ENCODE measurements at regions not wholly inside any gene's neighbourhood (a gene's known extent, or its start where the extent isn't known, plus 50 kb on each side); places are given as distances from the start of the nearest gene placed in this dataset.

GRCh38 chr1:91591175-91591974 lies 90.7 kb downstream of the CDC7 start:
- TF ChIP-seq CTCF (IDR thresholded peaks at IDR 0.05) = no peak
- ChIA-PET CTCF (no interaction called here), POLR2A (no interaction called here)
- H3K36me3 Mint-ChIP-seq (ENCODE audit: low read depth) = no peaks in the 10 kb centered on the region
- peaks cover 2% of the 10 kb centered on the region for H3K4me1 Mint-ChIP-seq
- intact Hi-C loops (cut with micrococcal nuclease) = no loop called here
- no peak for DNase-seq
- ATAC-seq (ENCODE audit: low read depth) = no peak
- H3K27ac Mint-ChIP-seq = no peak overlapping the region
- no peaks in the 10 kb centered on the region for H3K9me3 Mint-ChIP-seq
- H3K4me3 Mint-ChIP-seq = no peak overlapping the region
- peaks cover 4% of the 10 kb centered on the region for H3K27me3 Mint-ChIP-seq

GRCh38 chr1:91592716-91593477 lies 92.2 kb downstream of the CDC7 start:
- no peak for ATAC-seq (ENCODE audit: low read depth)
- Mint-ChIP-seq H3K27me3 (peaks cover 4% of the 10 kb centered on the region), H3K27ac (no peak overlapping the region), H3K9me3 (no peaks in the 10 kb centered on the region), H3K4me1 (peaks cover 2% of the 10 kb centered on the region), H3K4me3 (no peak overlapping the region), H3K36me3 (ENCODE audit: low read depth) (no peaks in the 10 kb centered on the region)
- CTCF ChIA-PET = no interaction called here
- POLR2A ChIA-PET = no interaction called here
- no peak for TF ChIP-seq CTCF (IDR thresholded peaks at IDR 0.05)
- no peak for DNase-seq
- intact Hi-C loops (cut with micrococcal nuclease) = no loop called here

DNA sequence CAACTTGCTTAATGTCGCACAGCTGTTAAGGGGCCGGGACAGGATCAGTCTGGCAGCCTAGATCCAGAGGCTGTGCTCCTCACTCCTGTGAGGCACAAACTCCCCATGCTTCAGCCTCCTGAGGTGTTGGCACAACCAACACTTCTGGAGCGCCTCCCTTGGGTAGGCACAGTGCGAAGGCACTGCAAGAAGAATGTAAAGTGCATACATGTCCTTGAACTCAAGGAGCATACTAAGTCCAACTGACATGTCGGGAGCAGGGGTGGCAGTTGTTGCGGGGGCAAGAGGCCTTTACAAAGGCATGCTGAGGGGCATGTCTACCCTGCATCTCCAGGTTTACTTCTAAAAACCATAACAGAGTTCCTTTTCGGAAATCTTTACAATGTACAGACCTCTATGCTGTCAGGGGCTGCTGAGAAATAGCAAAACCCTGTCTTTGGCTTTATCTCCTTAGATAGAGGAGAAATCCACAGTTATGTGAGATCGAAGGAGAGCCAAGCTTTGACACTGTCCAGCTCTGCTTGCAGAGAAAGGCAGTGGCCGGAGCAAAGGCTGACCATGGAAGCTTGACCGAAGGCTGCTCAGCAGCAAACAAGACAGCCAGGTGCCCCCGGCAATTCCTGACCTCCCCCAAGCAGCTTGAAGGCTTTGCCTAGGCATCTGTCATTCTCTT lies 93.9 kb downstream of the CDC7 start:
- peaks cover 2% of the 10 kb centered on the region for H3K4me1 Mint-ChIP-seq
- H3K27me3 Mint-ChIP-seq = peaks cover 4% of the 10 kb centered on the region
- H3K36me3 Mint-ChIP-seq (ENCODE audit: low read depth) = no peaks in the 10 kb centered on the region
- no peak overlapping the region for H3K27ac Mint-ChIP-seq
- CTCF ChIA-PET = no interaction called here
- TF ChIP-seq CTCF (IDR thresholded peaks at IDR 0.05) = no peak
- no peak overlapping the region for H3K4me3 Mint-ChIP-seq
- no peak for ATAC-seq (ENCODE audit: low read depth)
- intact Hi-C loops (cut with micrococcal nuclease) = no loop called here
- no peak for DNase-seq
- POLR2A ChIA-PET = no interaction called here
- no peaks in the 10 kb centered on the region for H3K9me3 Mint-ChIP-seq

DNA sequence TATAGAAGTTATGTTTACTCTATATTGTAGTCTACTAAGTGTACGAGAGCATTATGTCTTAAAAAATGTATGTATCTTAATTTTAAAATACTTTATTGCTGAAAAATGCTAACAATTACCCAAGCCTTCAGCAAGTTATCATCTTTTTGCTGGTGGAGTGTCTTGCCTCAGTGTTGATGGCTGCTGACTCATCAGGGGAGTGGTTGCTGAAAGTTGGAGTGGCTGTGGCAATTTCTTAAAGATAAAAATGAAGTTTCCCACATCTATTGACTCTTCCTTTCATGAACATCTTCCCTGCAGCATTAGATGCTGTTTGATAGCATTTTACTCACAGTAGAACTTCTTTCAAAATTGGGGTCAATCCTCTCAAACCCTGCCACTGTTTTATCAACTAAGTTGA lies 95.8 kb downstream of the CDC7 start:
- no peak for ATAC-seq (ENCODE audit: low read depth)
- TF ChIP-seq CTCF (IDR thresholded peaks at IDR 0.05) = no peak
- Mint-ChIP-seq H3K9me3 (no peaks in the 10 kb centered on the region), H3K27ac (no peak overlapping the region), H3K27me3 (peaks cover 4% of the 10 kb centered on the region), H3K36me3 (ENCODE audit: low read depth) (no peaks in the 10 kb centered on the region), H3K4me3 (no peak overlapping the region), H3K4me1 (no peaks in the 10 kb centered on the region)
- POLR2A ChIA-PET = no interaction called here
- CTCF ChIA-PET = no interaction called here
- no peak for DNase-seq
- intact Hi-C loops (cut with micrococcal nuclease) = no loop called here

DNA sequence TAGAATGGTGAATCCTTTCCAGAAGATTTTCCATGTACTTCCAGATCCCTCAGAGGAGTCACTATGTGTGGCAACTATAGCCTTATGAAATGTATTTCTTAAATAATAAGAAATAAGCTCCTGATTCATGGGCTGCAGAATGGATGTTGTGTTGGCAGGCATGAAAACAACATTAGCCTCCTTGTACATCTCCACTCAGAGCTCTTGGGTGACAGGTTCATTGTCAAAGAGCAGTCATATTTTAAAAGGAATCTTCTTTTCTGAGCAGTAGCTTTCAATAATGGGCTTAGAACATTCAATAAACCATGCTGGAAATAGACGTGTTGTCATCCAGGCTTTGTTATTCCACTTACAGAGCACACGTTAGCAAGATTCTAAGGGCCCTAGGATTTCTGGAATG lies 96.6 kb downstream of the CDC7 start:
- no peaks in the 10 kb centered on the region for H3K9me3 Mint-ChIP-seq
- H3K36me3 Mint-ChIP-seq (ENCODE audit: low read depth) = no peaks in the 10 kb centered on the region
- intact Hi-C loops (cut with micrococcal nuclease) = no loop called here
- no peak overlapping the region for H3K27ac Mint-ChIP-seq
- no peak for ATAC-seq (ENCODE audit: low read depth)
- H3K27me3 Mint-ChIP-seq = peaks cover 4% of the 10 kb centered on the region
- ChIA-PET POLR2A (no interaction called here), CTCF (no interaction called here)
- no peak for TF ChIP-seq CTCF (IDR thresholded peaks at IDR 0.05)
- DNase-seq = no peak
- H3K4me3 Mint-ChIP-seq = no peak overlapping the region
- H3K4me1 Mint-ChIP-seq = no peaks in the 10 kb centered on the region

Data from activated B cell treated with CpG ODN at 0.5 μM for 24 hours (primary cell).